Stimulated activated CD4-positive, alpha-beta T cell treated with anti-CD3 and anti-CD28 coated beads, Interleukin-1b, Interleukin-23, amount 100 ng/mL, for 4 hours (primary cell): ENCODE measurements at regions not wholly inside any gene's neighbourhood (a gene's known extent, or its start where the extent isn't known, plus 50 kb on each side); places are given as distances from the start of the nearest gene placed in this dataset.

Experiments
- DNase-seq, 2 donors: peaks; one replicate each; pipeline ENCODE4 v3.0.0-alpha.2; 2020; ENCODE audit warnings: low read depth in 2 of 2

GRCh38 chr5:2442496-2443354, 308.8 kb downstream of the IRX2 start:
- no peak for DNase-seq

DNA sequence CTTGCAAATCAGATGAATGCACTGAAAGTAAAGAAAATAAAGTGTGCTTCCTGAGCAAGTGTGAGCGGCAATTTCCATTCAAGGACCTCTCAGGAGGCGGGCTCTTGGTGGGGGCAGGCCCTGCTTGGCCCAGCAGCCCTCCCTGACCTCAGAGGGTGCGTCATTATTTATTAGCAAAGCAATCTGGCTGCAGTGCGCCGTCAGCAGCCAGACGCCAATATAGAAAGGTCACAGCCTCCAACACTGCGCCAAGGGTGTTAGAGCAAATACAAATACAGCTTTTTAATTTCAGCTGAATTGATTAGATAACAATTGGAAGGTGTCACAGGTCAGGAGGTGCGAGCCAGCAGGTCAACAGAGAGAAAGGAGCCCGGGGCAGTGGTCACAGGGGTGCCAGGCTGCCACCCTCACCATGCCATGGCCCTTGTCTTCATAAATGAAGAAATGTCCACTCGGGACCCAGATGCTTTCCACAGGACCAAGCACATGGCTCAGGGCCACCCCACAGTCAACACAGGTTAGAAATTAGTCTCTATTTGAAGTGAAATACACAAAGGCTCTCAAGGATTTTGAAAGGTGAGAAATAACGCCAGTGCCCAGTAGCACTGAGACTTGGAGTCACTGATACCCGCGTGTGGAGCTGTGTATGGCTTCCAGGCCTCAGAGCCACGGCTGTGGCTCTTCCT, 309.8 kb downstream of the IRX2 start:
- no peak for DNase-seq

GRCh38 chr5:2439608-2440007, 311.9 kb downstream of the IRX2 start:
- DNase-seq, result no peak

GRCh38 chr5:2433086-2433485, 318.4 kb downstream of the IRX2 start:
- no peak for DNase-seq

DNA sequence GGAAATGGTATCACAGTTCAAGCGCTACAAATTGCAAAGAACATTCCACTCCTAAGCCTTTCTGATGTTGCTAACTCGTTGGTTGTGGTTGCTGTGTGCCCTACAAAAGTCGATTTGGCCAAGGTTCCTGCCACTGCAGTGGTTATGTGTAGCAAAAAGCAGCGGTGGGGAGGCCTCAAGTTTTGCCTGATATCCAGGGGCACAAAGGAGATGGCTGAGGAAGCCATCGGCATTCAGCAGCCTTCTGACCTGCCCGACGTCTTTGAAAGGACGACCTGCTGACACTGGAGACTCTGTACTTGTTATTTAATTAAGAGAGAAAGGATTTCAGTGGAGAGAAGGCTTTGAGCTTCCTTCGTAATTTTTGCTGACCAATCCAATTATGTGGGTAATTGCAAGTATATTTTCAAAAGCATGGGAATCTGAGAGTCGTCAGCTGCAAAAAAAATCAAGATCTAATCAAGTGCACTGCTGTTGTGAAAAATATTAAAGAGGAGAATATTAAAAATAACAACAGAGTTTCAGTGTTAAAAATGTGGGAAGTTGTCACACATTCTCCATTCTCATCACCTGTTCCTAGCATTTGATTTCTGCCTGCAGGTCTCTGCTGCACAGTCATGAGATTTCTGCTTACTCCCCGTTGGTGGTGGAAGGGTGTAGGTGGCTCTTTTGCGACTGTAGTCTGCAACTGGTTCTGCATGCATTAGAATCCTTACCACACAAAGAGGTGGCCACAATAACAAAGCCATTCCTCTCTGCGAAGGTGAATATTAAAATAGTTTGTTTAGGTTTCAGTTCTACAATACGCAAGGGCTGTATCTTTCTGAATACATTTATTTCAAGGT, 319.2 kb downstream of the IRX2 start:
- no peak for DNase-seq

DNA sequence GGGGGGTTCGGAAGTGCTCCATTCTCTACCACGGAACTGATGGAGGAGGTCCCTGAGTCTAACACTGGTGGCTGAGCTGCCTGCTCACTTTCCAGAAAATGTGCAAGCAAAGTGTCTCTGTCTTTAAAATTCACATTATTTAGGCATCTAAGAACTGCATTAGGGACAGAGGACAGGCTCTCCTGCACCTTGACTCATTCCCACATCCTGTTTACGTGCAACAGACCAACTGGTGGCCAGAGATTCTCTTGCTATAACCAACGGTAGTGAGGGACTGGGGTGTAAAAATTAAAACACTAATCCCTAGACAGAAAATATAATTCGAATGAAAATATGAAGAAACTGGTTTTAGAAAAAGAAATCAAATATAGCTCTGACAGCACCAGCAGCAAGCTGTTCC, 320.9 kb downstream of the IRX2 start:
- DNase-seq, result no peak

- DNase-seq, result no peak
Measured at GRCh38 chr5:2427983-2428382, 323.5 kb downstream of the IRX2 start.

- DNase-seq, result no peak
Measured at GRCh38 chr5:2423634-2424033, 327.8 kb downstream of the IRX2 start.

DNA sequence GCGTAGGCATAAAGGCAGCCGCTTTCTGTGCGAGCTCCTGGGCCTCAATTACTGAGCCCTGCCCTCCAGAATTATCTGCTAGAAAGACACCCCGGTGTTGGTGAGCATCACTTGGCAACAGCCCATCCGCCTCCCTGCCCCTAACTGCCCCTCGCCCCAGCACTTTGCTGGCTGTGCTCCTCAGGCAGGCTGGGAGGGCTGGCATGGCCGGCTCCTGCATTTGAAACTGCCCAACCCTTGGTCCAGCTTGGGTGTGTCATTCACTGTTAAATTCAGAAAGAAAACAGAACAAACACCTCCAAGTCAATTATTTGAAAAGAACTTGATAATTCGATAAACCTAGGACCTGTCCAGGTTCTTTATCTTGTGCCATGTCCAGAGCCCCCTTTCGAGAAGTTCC, 334.2 kb downstream of the IRX2 start:
- no peak for DNase-seq

DNA sequence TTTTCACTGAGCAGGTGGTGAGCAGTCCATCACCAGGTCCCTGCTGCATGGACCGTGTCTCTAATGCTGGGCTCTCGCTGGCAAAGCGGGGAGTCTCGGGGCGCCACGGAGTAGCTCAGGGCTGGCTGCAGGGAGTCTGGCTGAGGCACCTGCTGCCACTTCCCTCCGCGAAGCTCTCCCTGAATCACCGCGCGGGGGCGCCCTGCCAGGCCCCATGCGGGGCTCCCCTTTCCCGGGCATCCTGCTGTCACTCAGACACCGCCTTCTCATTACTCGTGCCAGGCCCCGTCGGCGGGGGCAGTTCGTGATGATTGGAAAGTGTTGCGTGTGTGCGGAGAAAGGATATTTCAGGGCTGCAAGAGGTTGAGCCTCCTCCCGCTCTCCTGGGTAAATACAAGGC, 335.8 kb downstream of the IRX2 start:
- DNase-seq, result no peak

- no peak for DNase-seq
Measured at GRCh38 chr5:2410451-2410850, 341.0 kb downstream of the IRX2 start.

DNA sequence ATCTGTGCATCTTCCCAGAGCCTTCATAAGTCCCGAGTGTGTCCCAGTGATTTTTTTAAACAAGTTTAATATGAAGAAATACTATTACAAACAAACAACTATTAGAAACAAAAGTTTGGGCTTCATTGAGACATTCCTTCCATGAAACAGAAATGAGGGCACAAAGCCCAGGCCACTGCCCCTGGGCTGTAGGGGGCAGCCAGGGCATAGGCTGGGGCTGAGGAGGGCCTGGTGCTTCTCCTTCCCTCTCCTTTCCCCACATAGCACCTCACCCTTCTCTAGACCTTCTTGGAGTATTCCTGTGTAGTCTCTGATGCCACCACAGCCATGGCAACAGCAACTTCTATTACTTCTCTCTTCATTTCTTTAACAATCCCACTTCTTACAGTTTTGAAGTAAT, 348.2 kb downstream of the IRX2 start:
- DNase-seq, result no peak

GRCh38 chr5:2399804-2400203, 351.7 kb downstream of the IRX2 start:
- no peak for DNase-seq

DNA sequence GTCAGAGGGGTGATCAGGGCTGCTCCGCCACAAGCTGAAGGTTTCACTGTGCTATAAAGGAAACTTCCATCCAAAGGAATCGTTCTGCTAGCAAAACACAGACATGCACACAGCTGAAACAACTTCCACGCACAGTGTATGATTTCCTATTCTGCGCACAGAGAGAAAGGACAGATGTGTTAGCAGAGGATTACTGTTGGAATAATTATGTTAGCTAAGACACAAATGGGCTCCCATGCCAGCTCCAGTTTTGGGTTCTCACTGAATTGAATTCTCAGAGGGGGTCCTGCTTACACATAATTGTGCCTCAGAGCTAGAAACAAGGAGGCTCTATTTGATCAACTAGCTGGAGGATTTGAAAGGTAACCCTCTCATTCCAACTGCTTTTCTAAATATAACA, 352.4 kb downstream of the IRX2 start:
- no peak for DNase-seq

DNA sequence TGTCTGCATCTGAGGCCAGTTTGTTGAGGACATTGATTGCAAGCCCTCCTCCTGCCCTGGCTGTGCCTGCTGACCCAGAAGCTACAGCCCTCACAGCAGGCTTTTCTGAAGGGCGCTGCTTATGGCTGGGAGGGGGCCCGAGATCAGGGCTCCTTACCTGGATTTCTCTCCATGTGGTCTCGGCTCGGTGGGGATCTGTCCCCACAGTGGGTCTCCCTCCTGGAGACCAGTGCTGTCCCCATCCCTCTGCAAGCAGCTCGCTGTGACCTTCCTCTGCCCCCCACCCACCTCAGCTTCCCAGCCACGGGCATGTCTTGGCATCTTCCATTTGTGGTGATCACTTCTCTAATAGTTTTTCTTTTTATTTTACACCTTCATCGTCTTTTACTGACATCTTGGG, 357.9 kb downstream of the IRX2 start:
- no peak for DNase-seq

- DNase-seq, result no peak
Measured at GRCh38 chr5:2391566-2391965, 359.9 kb downstream of the IRX2 start.

GRCh38 chr5:2391021-2391420, 360.5 kb downstream of the IRX2 start:
- no peak for DNase-seq

- no peak for DNase-seq
Measured at GRCh38 chr5:2388571-2388970, 362.9 kb downstream of the IRX2 start.

DNA sequence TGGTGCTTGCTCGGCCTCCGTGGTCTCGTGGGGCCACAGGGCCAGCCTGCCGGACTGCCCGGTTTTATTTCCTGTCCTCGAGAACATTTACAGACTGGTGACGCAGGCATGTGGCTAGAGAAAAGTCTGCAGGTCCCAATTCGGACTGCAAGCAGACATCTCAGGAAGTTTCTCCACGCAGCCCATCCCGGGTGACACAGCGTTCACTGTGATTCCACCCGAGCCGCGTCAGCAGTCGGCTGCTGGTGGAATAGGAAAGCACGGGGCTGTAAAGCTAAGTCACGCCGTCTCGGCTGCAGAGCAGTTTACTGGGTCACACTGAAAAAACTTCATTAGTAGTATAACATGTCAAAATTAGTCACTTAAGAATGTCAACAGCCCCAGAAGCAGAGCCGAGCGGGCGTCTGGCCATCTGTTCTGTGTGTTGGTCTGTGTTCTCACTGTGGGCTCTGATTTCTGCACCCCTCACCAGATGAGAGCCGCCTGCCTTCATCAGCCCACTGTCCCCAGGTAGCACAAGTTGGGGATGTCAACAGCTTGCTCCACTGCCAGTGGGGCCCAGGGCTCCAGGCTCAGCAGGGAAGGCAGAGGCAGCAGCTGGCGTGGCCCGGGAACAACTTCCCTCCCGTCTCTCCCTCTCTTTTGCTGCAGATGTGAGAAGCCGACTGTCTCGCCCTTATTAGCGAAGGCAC, 363.7 kb downstream of the IRX2 start:
- DNase-seq, result no peak

DNA sequence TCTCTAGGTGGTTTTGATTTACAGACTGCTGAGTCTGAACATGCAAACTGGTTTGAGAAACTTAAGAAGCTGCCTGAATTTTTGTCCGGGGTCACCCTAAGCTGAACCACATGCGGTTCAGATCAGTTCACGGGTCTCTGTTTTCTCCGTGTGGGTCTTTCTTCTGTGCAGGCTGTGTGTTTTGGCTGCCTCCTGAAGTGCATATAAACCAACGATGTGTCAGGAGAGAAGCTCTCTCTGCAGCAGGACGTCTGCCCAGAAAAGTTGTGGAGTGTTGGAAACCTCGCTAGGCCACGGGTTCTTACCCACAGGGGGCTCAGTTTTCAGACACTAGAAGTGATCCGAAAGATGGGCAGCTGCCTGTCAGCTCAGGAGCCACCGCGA, 364.2 kb downstream of the IRX2 start:
- no peak for DNase-seq

DNA sequence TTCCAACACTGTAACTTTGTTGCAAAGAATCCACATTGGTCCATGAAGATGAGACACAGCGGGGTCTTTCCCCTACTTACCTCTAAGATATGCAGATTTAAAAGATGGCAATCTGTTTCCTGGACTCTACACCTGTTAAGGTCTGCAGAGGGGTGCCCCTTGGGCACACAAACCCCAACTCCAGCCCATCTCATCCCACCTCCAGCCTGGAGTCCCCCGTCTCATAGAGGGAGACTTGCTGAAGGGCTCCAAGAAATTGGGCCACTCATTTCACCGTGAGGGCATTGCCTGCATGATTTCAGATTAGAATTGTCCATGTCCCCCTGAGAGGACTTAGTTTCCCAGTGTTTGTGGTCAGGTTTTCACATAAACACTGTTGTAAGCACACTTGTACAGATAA, 365.7 kb downstream of the IRX2 start:
- DNase-seq, result no peak

GRCh38 chr5:2383698-2384065, 367.8 kb downstream of the IRX2 start:
- no peak for DNase-seq
